Activated CD8-positive, alpha-beta memory T cell treated with anti-CD3 and anti-CD28 coated beads, Interleukin-2, amount 10 ng/mL, durations not matched to agents 7 days and 5 days (primary cell): ENCODE measurements at regions not wholly inside any gene's neighbourhood (a gene's known extent, or its start where the extent isn't known, plus 50 kb on each side); places are given as distances from the start of the nearest gene placed in this dataset.

ENCODE experiments used
- ATAC-seq: fragments of 150-1000 bp; cut with Tn5 transposase; one replicate; pipeline ENCODE4 v1.10.0; 2021; ENCODE audit warnings: moderate library complexity
- CTCF ChIA-PET: fragments of 350-600 bp; sonication (Branson Sonifier 250); formaldehyde crosslinking; loops from one replicate; lab custom pipeline; 2021; ENCODE audit warnings: antibody characterized with exemption; lab: Charles Lee
- DNase-seq: peaks from one replicate; pipeline ENCODE4 v3.0.0-alpha.2; 2020
- H3K27ac Mint-ChIP-seq: one replicate; pipeline ENCODE4 v1.8.0; 2021; ENCODE audit warnings: mild to moderate bottlenecking, mixed read lengths
- H3K27me3 Mint-ChIP-seq: one replicate; pipeline ENCODE4 v1.8.0; 2021; ENCODE audit warnings: mixed read lengths
- H3K36me3 Mint-ChIP-seq: one replicate; pipeline ENCODE4 v1.8.0; 2021; ENCODE audit warnings: mild to moderate bottlenecking, mixed read lengths
- H3K4me1 Mint-ChIP-seq: one replicate; pipeline ENCODE4 v1.8.0; 2021; ENCODE audit warnings: mixed read lengths
- H3K4me3 Mint-ChIP-seq: one replicate; pipeline ENCODE4 v1.8.0; 2021; ENCODE audit warnings: mild to moderate bottlenecking, moderate library complexity, mixed read lengths
- H3K9me3 Mint-ChIP-seq: one replicate; pipeline ENCODE4 v1.8.0; 2022; ENCODE audit warnings: low read depth, mixed read lengths

- CTCF ChIA-PET = no interaction called here
- Mint-ChIP-seq H3K27me3 (no peaks in the 10 kb centered on the region), H3K36me3 (no peaks in the 10 kb centered on the region), H3K27ac (no peak overlapping the region), H3K4me3 (no peak overlapping the region), H3K4me1 (no peaks in the 10 kb centered on the region), H3K9me3 (no peaks in the 10 kb centered on the region)
- no peak for ATAC-seq
- no peak for DNase-seq
Measured at GRCh38 chr12:87766044-87766443, 263.2 kb downstream of the C12orf50 start.

- ATAC-seq (no peak), DNase-seq (no peak)
- Mint-ChIP-seq H3K4me1 (no peaks in the 10 kb centered on the region), H3K27ac (no peak overlapping the region), H3K27me3 (no peaks in the 10 kb centered on the region), H3K36me3 (no peaks in the 10 kb centered on the region), H3K9me3 (peaks cover 2% of the 10 kb centered on the region), H3K4me3 (no peak overlapping the region)
- CTCF ChIA-PET = no interaction called here
Measured at GRCh38 chr12:87760943-87761342, 268.3 kb downstream of the C12orf50 start.

GRCh38 chr12:87758271-87758670 is 270.9 kb downstream of the C12orf50 start:
- DNase-seq (no peak), ATAC-seq (no peak)
- H3K27me3 Mint-ChIP-seq = no peaks in the 10 kb centered on the region
- no peaks in the 10 kb centered on the region for H3K4me1 Mint-ChIP-seq
- peaks cover 5% of the 10 kb centered on the region for H3K9me3 Mint-ChIP-seq
- no peaks in the 10 kb centered on the region for H3K36me3 Mint-ChIP-seq
- CTCF ChIA-PET = no interaction called here
- no peak overlapping the region for H3K4me3 Mint-ChIP-seq
- H3K27ac Mint-ChIP-seq = no peak overlapping the region

GRCh38 chr12:87756721-87757120 is 272.5 kb downstream of the C12orf50 start:
- H3K4me1 Mint-ChIP-seq = no peaks in the 10 kb centered on the region
- no peak overlapping the region for H3K4me3 Mint-ChIP-seq
- DNase-seq (no peak), ATAC-seq (no peak)
- CTCF ChIA-PET = no interaction called here
- peaks cover 5% of the 10 kb centered on the region for H3K9me3 Mint-ChIP-seq
- H3K36me3 Mint-ChIP-seq = no peaks in the 10 kb centered on the region
- H3K27me3 Mint-ChIP-seq = no peaks in the 10 kb centered on the region
- H3K27ac Mint-ChIP-seq = no peak overlapping the region

GRCh38 chr12:87756111-87756510 is 273.1 kb downstream of the C12orf50 start:
- Mint-ChIP-seq H3K9me3 (peaks cover 5% of the 10 kb centered on the region), H3K4me3 (no peak overlapping the region), H3K36me3 (no peaks in the 10 kb centered on the region), H3K4me1 (no peaks in the 10 kb centered on the region), H3K27me3 (no peaks in the 10 kb centered on the region), H3K27ac (no peak overlapping the region)
- CTCF ChIA-PET = no interaction called here
- no peak for ATAC-seq
- DNase-seq = no peak

- H3K4me3 Mint-ChIP-seq = no peak overlapping the region
- DNase-seq (no peak), ATAC-seq (no peak)
- CTCF ChIA-PET = no interaction called here
- H3K4me1 Mint-ChIP-seq = no peaks in the 10 kb centered on the region
- no peak overlapping the region for H3K27ac Mint-ChIP-seq
- H3K9me3 Mint-ChIP-seq = no peaks in the 10 kb centered on the region
- H3K27me3 Mint-ChIP-seq = no peaks in the 10 kb centered on the region
- no peaks in the 10 kb centered on the region for H3K36me3 Mint-ChIP-seq
Measured at GRCh38 chr12:87728931-87729593, 300.1 kb downstream of the C12orf50 start.

- Mint-ChIP-seq H3K9me3 (peaks cover 4% of the 10 kb centered on the region), H3K36me3 (no peaks in the 10 kb centered on the region), H3K4me1 (no peaks in the 10 kb centered on the region), H3K27ac (no peak overlapping the region), H3K27me3 (no peaks in the 10 kb centered on the region), H3K4me3 (no peak overlapping the region)
- CTCF ChIA-PET = no interaction called here
- ATAC-seq (no peak), DNase-seq (no peak)
Measured at GRCh38 chr12:87720967-87721366, 308.2 kb downstream of the C12orf50 start.

- CTCF ChIA-PET = no interaction called here
- DNase-seq (no peak), ATAC-seq (no peak)
- no peak overlapping the region for H3K27ac Mint-ChIP-seq
- H3K9me3 Mint-ChIP-seq = peaks cover 6% of the 10 kb centered on the region
- no peak overlapping the region for H3K4me3 Mint-ChIP-seq
- no peaks in the 10 kb centered on the region for H3K27me3 Mint-ChIP-seq
- H3K36me3 Mint-ChIP-seq = no peaks in the 10 kb centered on the region
- H3K4me1 Mint-ChIP-seq = no peaks in the 10 kb centered on the region
Measured at GRCh38 chr12:87704374-87704773, 324.8 kb downstream of the C12orf50 start.

- H3K9me3 Mint-ChIP-seq = peaks cover 3% of the 10 kb centered on the region
- DNase-seq = no peak
- H3K4me3 Mint-ChIP-seq = no peak overlapping the region
- CTCF ChIA-PET = no interaction called here
- no peaks in the 10 kb centered on the region for H3K4me1 Mint-ChIP-seq
- no peak for ATAC-seq
- no peak overlapping the region for H3K27ac Mint-ChIP-seq
- H3K36me3 Mint-ChIP-seq = no peaks in the 10 kb centered on the region
- H3K27me3 Mint-ChIP-seq = no peaks in the 10 kb centered on the region
Measured at GRCh38 chr12:87690236-87690810, 338.9 kb downstream of the C12orf50 start.

GRCh38 chr12:87689196-87689595 is 340.0 kb downstream of the C12orf50 start:
- peaks cover 3% of the 10 kb centered on the region for H3K9me3 Mint-ChIP-seq
- no peaks in the 10 kb centered on the region for H3K4me1 Mint-ChIP-seq
- ATAC-seq = no peak
- CTCF ChIA-PET = no interaction called here
- no peaks in the 10 kb centered on the region for H3K36me3 Mint-ChIP-seq
- H3K27me3 Mint-ChIP-seq = no peaks in the 10 kb centered on the region
- no peak for DNase-seq
- no peak overlapping the region for H3K27ac Mint-ChIP-seq
- no peak overlapping the region for H3K4me3 Mint-ChIP-seq

- Mint-ChIP-seq H3K27ac (no peak overlapping the region), H3K4me3 (no peak overlapping the region), H3K4me1 (no peaks in the 10 kb centered on the region), H3K9me3 (peaks cover 3% of the 10 kb centered on the region), H3K27me3 (no peaks in the 10 kb centered on the region), H3K36me3 (no peaks in the 10 kb centered on the region)
- ATAC-seq (no peak), DNase-seq (no peak)
- CTCF ChIA-PET = no interaction called here
Measured at GRCh38 chr12:87687362-87687761, 341.8 kb downstream of the C12orf50 start.

GRCh38 chr12:87685696-87686095 is 343.5 kb downstream of the C12orf50 start:
- Mint-ChIP-seq H3K36me3 (no peaks in the 10 kb centered on the region), H3K9me3 (peaks cover 3% of the 10 kb centered on the region), H3K4me1 (no peaks in the 10 kb centered on the region), H3K27me3 (no peaks in the 10 kb centered on the region), H3K4me3 (no peak overlapping the region), H3K27ac (no peak overlapping the region)
- CTCF ChIA-PET = no interaction called here
- DNase-seq (no peak), ATAC-seq (no peak)

- CTCF ChIA-PET = no interaction called here
- H3K9me3 Mint-ChIP-seq = peaks cover 2% of the 10 kb centered on the region
- no peak for ATAC-seq
- no peaks in the 10 kb centered on the region for H3K27me3 Mint-ChIP-seq
- no peak overlapping the region for H3K4me3 Mint-ChIP-seq
- no peaks in the 10 kb centered on the region for H3K36me3 Mint-ChIP-seq
- DNase-seq = no peak
- H3K4me1 Mint-ChIP-seq = no peaks in the 10 kb centered on the region
- H3K27ac Mint-ChIP-seq = no peak overlapping the region
Measured at GRCh38 chr12:87679251-87679650, 349.9 kb downstream of the C12orf50 start.

GRCh38 chr12:87678453-87678852 is 350.7 kb downstream of the C12orf50 start:
- Mint-ChIP-seq H3K36me3 (no peaks in the 10 kb centered on the region), H3K27ac (no peak overlapping the region), H3K4me3 (no peak overlapping the region), H3K4me1 (no peaks in the 10 kb centered on the region), H3K27me3 (no peaks in the 10 kb centered on the region), H3K9me3 (peaks cover 2% of the 10 kb centered on the region)
- DNase-seq (no peak), ATAC-seq (no peak)
- CTCF ChIA-PET = no interaction called here
